Bronchial epithelial cell (primary cell): ENCODE measurements at regions not wholly inside any gene's neighbourhood (a gene's known extent, or its start where the extent isn't known, plus 50 kb on each side); places are given as distances from the start of the nearest gene placed in this dataset.

Source experiments
- DNase-seq: peaks from one replicate; pipeline ENCODE4 v3.0.0-alpha.2; 2010; ENCODE audit warnings: low read depth
- FAIRE-seq: peaks from 2 replicates; lab custom pipeline; 2011; peaks lifted over from hg19 to GRCh38; lab: Jason Lieb, UNC
- H3K27me3 ChIP-seq: 2 replicates; pipeline ENCODE4 v1.5.1; 2011; ENCODE audit warnings: low read length; ENCODE audit not compliant: control insufficient read depth, insufficient read depth
- H3K36me3 ChIP-seq: 2 replicates; pipeline ENCODE4 v1.5.1; 2011; ENCODE audit warnings: low read length; ENCODE audit not compliant: control insufficient read depth, insufficient read depth
- H3K4me3 ChIP-seq: 2 replicates; pipeline ENCODE4 v1.5.1; 2011; ENCODE audit warnings: mild to moderate bottlenecking, low read depth, low read length, control low read depth
- TF ChIP-seq, protein P1 (sequence below): IDR thresholded peaks from 2 replicates; pipeline ENCODE4 v1.5.1; 2011; ENCODE audit warnings: mild to moderate bottlenecking, moderate library complexity, low read length, control low read depth, inconsistent platforms; ENCODE audit not compliant: insufficient read depth, severe bottlenecking

GRCh38 chr20:41881466-41882046 lies 263.4 kb upstream of the CHD6 start:
- TF ChIP-seq, protein P1, sequence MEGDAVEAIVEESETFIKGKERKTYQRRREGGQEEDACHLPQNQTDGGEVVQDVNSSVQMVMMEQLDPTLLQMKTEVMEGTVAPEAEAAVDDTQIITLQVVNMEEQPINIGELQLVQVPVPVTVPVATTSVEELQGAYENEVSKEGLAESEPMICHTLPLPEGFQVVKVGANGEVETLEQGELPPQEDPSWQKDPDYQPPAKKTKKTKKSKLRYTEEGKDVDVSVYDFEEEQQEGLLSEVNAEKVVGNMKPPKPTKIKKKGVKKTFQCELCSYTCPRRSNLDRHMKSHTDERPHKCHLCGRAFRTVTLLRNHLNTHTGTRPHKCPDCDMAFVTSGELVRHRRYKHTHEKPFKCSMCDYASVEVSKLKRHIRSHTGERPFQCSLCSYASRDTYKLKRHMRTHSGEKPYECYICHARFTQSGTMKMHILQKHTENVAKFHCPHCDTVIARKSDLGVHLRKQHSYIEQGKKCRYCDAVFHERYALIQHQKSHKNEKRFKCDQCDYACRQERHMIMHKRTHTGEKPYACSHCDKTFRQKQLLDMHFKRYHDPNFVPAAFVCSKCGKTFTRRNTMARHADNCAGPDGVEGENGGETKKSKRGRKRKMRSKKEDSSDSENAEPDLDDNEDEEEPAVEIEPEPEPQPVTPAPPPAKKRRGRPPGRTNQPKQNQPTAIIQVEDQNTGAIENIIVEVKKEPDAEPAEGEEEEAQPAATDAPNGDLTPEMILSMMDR: no peak
- no peak overlapping the region for H3K4me3 ChIP-seq
- H3K36me3 ChIP-seq: no peaks in the 10 kb centered on the region
- DNase-seq (no peak), FAIRE-seq (no peak)
- H3K27me3 ChIP-seq: no peaks in the 10 kb centered on the region

GRCh38 chr20:41879123-41879522 lies 260.9 kb upstream of the CHD6 start:
- H3K4me3 ChIP-seq: no peak overlapping the region
- H3K36me3 ChIP-seq: no peaks in the 10 kb centered on the region
- DNase-seq (no peak), FAIRE-seq (no peak)
- TF ChIP-seq, protein P1: no peak
- no peaks in the 10 kb centered on the region for H3K27me3 ChIP-seq

DNA sequence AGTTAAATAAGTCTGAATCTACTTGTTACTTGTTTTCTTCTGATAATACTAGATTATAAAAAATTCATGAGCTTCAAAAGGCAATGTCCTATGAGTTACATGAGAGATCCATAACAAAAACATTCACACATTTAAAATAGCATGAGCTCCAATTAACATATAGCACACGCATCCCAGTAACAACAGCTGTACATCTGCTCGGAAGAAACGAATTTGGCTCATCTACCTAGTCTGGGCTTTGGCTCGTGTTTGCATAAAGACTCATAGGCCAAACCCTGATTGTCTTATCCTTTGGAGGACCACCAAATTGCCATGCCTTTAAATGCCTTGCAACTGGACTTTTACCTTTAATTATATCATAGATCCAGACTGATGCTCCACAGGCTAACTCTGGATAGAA lies 259.7 kb upstream of the CHD6 start:
- no peaks in the 10 kb centered on the region for H3K27me3 ChIP-seq
- DNase-seq (no peak), FAIRE-seq (no peak)
- H3K4me3 ChIP-seq: no peak overlapping the region
- TF ChIP-seq, protein P1: no peak
- no peaks in the 10 kb centered on the region for H3K36me3 ChIP-seq

- no peak for FAIRE-seq
- no peaks in the 10 kb centered on the region for H3K36me3 ChIP-seq
- H3K4me3 ChIP-seq: no peak overlapping the region
- TF ChIP-seq, protein P1: no peak
- H3K27me3 ChIP-seq: no peaks in the 10 kb centered on the region
- DNase-seq: no peak
Observed at GRCh38 chr20:41874658-41875057, 256.5 kb upstream of the CHD6 start.

DNA sequence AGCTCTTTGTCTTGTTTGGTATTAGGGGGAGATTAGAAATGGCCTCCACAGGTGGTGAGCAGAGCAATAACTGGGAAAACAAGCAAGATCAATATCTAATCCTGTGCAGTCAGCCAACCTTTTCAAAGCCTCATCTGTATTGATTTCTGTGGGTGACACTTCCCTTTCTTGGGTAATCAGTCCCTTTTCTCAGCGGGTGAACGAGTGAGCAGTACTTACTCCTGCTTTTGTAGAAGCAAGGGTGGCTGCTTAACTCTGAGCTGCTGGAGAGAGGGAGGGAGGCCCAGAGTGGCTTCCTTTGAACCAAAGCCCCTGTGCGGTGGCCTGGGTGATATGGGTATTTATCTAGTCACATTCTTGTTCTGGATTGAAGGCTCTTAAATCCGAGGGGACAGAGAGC lies 254.8 kb upstream of the CHD6 start:
- DNase-seq (no peak), FAIRE-seq (no peak)
- no peaks in the 10 kb centered on the region for H3K27me3 ChIP-seq
- TF ChIP-seq, protein P1: no peak
- H3K4me3 ChIP-seq: no peak overlapping the region
- H3K36me3 ChIP-seq: no peaks in the 10 kb centered on the region

GRCh38 chr20:41870869-41871462 lies 252.8 kb upstream of the CHD6 start:
- H3K27me3 ChIP-seq: no peaks in the 10 kb centered on the region
- TF ChIP-seq, protein P1: no peak
- H3K4me3 ChIP-seq: no peak overlapping the region
- no peaks in the 10 kb centered on the region for H3K36me3 ChIP-seq
- no peak for FAIRE-seq
- no peak for DNase-seq
